T-helper 1 cell treated with Interleukin-12 subunit alpha and Interleukin-12 subunit beta and Interleukin-4 antibody, amounts not matched to agents 30 μg/mL and 1 μg/mL, for 36 hours (primary cell): ENCODE measurements at regions not wholly inside any gene's neighbourhood (a gene's known extent, or its start where the extent isn't known, plus 50 kb on each side); places are given as distances from the start of the nearest gene placed in this dataset.

Experiments
- H3K27ac Mint-ChIP-seq: one replicate; pipeline ENCODE4 v1.8.0; 2021; ENCODE audit warnings: mild to moderate bottlenecking, mixed read lengths
- H3K27me3 Mint-ChIP-seq: one replicate; pipeline ENCODE4 v1.8.0; 2021; ENCODE audit warnings: low read depth, mixed read lengths
- H3K36me3 Mint-ChIP-seq: one replicate; pipeline ENCODE4 v1.8.0; 2021; ENCODE audit warnings: low read depth, mixed read lengths
- H3K4me1 Mint-ChIP-seq: one replicate; pipeline ENCODE4 v1.8.0; 2021; ENCODE audit warnings: low read depth, mixed read lengths
- H3K4me3 Mint-ChIP-seq: one replicate; pipeline ENCODE4 v1.8.0; 2021; ENCODE audit warnings: mild to moderate bottlenecking, moderate library complexity, mixed read lengths
- H3K9me3 Mint-ChIP-seq: one replicate; pipeline ENCODE4 v1.8.0; 2021; ENCODE audit warnings: mixed read lengths

DNA sequence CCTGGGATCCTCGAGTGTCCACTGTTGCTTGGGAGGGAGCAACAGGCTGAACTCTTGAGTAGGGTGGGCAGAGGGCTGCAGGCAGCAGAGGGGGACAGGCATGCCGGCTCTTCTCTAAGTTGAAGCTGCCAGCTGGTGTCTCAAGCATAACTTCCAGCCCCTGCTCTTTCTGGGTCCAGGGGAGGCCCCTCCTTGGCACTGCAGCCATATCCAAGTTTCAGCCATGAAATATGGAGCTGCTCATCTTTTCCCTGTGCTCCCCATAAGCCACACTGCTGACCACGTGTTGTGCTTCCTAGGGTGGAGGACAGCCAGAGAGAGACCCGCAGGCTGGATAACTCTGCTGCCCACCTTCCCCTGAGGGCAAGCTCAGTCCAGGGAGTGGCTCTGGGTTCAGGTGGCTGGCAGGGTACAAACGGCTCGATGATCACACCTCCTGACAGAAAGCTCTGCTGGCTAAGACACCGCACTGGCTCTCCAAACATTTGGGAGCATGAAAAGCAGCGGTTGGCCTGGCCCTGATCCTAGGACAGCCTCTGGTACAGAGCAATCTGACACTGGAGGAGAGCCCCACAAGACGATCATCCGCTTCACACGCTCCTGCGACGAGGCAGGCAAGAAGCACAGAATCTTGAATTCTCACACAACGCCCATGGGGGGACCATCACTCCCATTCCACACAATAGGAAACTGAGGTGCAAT lies 79.6 kb downstream of the PITPNM2 start:
- H3K4me1 Mint-ChIP-seq, result peaks cover 31% of the 10 kb centered on the region
- H3K27ac Mint-ChIP-seq, result no peak overlapping the region
- no peaks in the 10 kb centered on the region for H3K9me3 Mint-ChIP-seq
- H3K4me3 Mint-ChIP-seq, result no peak overlapping the region
- no peaks in the 10 kb centered on the region for H3K27me3 Mint-ChIP-seq
- no peaks in the 10 kb centered on the region for H3K36me3 Mint-ChIP-seq

DNA sequence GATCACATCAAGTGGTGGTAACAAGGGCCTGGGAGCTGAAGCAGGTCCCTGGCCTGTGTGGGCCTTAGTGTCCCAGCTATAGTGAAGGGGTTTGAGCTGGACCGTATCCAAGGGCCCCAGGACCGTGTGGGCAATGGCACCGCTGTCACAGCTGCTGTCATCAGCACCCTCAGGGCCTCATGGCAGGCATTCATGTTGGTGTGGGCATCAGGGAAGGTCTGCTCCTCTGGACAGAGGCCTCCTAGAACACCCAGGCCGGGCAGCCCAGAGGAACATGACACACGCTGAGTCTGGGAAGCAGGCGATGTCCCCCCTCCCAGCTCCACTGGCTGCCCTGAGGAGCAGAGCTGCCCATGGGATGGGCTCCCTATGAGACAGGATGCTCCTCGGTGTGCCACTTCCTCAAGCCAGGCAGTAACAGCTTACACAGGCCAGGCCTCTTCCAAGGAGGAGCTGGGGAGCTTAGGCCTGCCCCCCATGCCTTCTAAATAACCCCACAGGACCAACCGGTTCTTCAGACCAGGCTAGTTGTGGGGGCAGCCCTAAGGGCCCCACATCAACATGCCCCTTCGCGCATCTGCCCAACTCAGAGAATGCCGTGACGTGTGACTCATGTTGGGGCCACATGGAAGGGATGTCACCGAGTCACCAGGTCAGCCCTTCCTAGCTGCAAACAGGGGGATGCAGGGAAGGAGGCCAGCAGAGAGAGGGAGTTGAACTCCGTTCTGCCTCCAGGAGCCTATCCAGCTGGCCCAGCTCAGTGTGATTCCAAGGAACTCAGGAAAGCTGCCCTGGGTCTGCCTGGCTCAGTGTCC lies 80.4 kb downstream of the PITPNM2 start:
- Mint-ChIP-seq H3K4me1 (peaks cover 31% of the 10 kb centered on the region), H3K27me3 (no peaks in the 10 kb centered on the region), H3K36me3 (no peaks in the 10 kb centered on the region), H3K9me3 (no peaks in the 10 kb centered on the region), H3K27ac (no peak overlapping the region), H3K4me3 (no peak overlapping the region)

GRCh38 chr12:123069436-123070266 lies 81.2 kb downstream of the PITPNM2 start:
- Mint-ChIP-seq H3K27me3 (no peaks in the 10 kb centered on the region), H3K27ac (no peak overlapping the region), H3K4me3 (no peak overlapping the region), H3K36me3 (no peaks in the 10 kb centered on the region), H3K9me3 (no peaks in the 10 kb centered on the region), H3K4me1 (peaks cover 25% of the 10 kb centered on the region)

DNA sequence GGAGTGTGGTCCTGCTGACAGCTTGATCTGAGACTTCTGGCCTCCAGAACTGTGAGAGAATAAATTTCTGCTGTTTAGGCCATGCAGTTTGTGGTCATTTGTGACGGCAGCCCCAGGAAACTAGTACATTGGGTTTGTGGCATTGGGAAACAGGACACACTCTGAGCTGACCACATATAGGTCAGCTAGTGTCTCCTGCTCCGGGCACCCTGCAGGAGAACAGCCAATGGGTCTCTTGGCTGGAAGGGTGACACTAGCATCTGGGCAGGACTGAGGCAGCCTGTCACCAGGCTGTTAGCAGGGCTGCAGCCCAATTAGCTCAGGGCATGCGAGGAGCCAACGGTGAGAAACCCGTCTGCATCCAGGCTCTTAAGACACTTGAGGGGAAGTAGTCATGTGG lies 83.2 kb downstream of the PITPNM2 start:
- Mint-ChIP-seq H3K4me1 (peaks cover 17% of the 10 kb centered on the region), H3K4me3 (no peak overlapping the region), H3K27ac (no peak overlapping the region), H3K36me3 (no peaks in the 10 kb centered on the region), H3K9me3 (no peaks in the 10 kb centered on the region), H3K27me3 (no peaks in the 10 kb centered on the region)

- Mint-ChIP-seq H3K9me3 (no peaks in the 10 kb centered on the region), H3K4me1 (peaks cover 24% of the 10 kb centered on the region), H3K36me3 (no peaks in the 10 kb centered on the region), H3K4me3 (no peak overlapping the region), H3K27me3 (no peaks in the 10 kb centered on the region), H3K27ac (no peak overlapping the region)
Observed at GRCh38 chr12:123066384-123066710, 84.5 kb downstream of the PITPNM2 start.

- Mint-ChIP-seq H3K9me3 (no peaks in the 10 kb centered on the region), H3K36me3 (no peaks in the 10 kb centered on the region), H3K4me1 (peaks cover 25% of the 10 kb centered on the region), H3K27ac (peak overlapping the region; percentile 53), H3K4me3 (no peak overlapping the region), H3K27me3 (no peaks in the 10 kb centered on the region)
Observed at GRCh38 chr12:123065676-123066383, 85.1 kb downstream of the PITPNM2 start.

DNA sequence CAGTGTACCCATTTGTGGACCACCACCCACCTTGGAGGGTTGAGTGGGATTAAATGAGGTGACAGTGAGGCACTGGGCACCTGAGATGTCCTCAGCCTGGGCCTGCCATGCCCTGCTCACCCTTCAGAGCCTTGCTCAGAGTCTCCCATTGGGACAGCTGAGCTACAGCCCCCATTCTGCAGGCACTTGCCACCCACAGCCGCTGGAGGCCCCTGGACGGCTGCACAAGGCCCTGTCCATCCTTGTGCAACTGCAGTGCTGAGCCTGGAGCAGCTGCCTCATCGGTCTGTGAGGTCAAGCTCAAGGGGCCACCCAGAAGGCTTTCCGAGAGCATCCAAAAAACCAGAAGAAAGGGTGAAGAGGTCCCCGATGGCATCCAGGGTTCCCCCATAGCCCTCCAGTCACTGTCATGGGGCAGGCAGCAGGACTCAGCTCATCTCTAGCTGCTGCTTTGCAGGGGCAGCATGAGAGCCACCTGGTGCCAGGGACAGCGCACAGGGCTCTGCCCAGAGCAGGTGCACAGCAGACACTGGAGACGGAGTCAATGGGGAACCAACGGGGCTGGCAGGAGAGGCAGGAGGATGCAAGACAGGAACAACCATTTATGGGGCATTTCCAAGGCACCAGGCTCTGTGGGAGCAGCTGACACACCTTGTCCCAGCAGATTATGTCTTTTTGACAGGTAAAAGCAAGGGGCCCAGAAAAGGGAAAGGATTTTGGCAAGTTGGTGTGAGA lies 84.6 kb downstream of the ARL6IP4 start:
- Mint-ChIP-seq H3K36me3 (no peaks in the 10 kb centered on the region), H3K4me3 (no peak overlapping the region), H3K4me1 (peaks cover 22% of the 10 kb centered on the region), H3K27ac (peak overlapping the region; percentile 53), H3K27me3 (no peaks in the 10 kb centered on the region), H3K9me3 (no peaks in the 10 kb centered on the region)

- H3K36me3 Mint-ChIP-seq, result no peaks in the 10 kb centered on the region
- no peak overlapping the region for H3K27ac Mint-ChIP-seq
- no peak overlapping the region for H3K4me3 Mint-ChIP-seq
- no peaks in the 10 kb centered on the region for H3K9me3 Mint-ChIP-seq
- peaks cover 25% of the 10 kb centered on the region for H3K4me1 Mint-ChIP-seq
- no peaks in the 10 kb centered on the region for H3K27me3 Mint-ChIP-seq
Observed at GRCh38 chr12:123064366-123064765, 83.9 kb downstream of the ARL6IP4 start.

GRCh38 chr12:123063535-123063934 lies 83.1 kb downstream of the ARL6IP4 start:
- no peak overlapping the region for H3K27ac Mint-ChIP-seq
- H3K4me1 Mint-ChIP-seq, result peaks cover 25% of the 10 kb centered on the region
- H3K36me3 Mint-ChIP-seq, result no peaks in the 10 kb centered on the region
- H3K9me3 Mint-ChIP-seq, result no peaks in the 10 kb centered on the region
- no peak overlapping the region for H3K4me3 Mint-ChIP-seq
- H3K27me3 Mint-ChIP-seq, result no peaks in the 10 kb centered on the region

DNA sequence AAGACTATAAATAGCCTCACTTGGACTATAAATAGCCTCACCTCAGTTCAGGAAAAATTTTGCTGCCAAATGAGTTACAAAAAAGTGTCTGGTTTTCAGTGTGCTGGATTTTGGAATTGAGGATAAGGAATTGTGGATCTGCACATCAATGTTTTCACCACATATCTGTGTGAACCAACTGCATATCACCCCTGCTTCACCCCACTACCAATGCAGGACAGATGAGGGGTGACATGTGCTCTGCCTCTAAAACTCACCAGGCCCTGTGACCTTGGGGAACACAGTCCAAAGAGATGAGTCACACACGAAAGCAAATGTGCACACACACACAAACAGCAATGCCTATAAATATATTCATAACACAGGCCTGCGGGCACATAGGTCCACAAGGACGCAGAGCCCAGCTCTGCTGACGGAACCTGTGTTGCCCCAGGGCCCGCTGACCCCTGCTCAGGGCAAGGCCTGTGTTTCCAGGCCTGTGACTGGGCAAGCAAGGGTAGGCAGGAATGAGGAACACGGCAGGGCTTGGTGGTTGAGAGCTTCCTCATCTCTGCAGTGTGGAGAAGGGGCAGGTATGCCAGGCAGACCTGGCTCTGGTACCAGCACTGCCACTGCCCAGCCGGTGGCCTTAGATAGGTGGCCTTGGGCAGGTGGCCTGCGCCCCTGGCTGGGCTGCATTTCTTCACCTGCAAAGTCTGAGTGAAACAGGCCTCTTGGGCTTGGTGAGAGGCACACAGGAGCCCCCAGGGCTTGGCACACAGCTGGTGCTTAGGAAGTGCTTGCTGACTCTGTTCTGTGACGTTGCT lies 82.4 kb downstream of the ARL6IP4 start:
- Mint-ChIP-seq H3K4me1 (peaks cover 25% of the 10 kb centered on the region), H3K4me3 (no peak overlapping the region), H3K36me3 (no peaks in the 10 kb centered on the region), H3K27ac (no peak overlapping the region), H3K9me3 (no peaks in the 10 kb centered on the region), H3K27me3 (no peaks in the 10 kb centered on the region)

- Mint-ChIP-seq H3K4me1 (peaks cover 25% of the 10 kb centered on the region), H3K27ac (no peak overlapping the region), H3K27me3 (no peaks in the 10 kb centered on the region), H3K4me3 (no peak overlapping the region), H3K9me3 (no peaks in the 10 kb centered on the region), H3K36me3 (no peaks in the 10 kb centered on the region)
Observed at GRCh38 chr12:123061441-123062205, 81.1 kb downstream of the ARL6IP4 start.

DNA sequence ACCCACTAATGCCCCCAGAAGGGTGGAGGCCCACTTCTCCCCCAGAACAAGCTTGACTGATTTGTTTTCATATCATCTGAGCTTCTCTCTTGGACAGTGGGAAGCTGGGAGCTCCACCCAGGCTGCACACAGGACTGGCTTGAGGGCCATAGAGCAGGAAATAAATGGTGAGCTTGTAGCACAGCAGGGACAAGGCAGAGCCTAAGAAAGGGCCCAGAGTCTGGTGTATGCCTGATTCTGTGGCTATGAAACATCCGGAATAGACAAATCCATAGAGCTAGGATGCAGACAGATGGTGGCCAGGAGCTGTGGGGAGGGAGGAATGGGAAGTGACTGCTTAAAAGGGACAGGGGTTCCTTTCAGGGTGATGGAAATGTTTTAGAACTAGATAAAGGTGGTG lies 79.0 kb downstream of the ARL6IP4 start:
- no peak overlapping the region for H3K27ac Mint-ChIP-seq
- H3K4me3 Mint-ChIP-seq, result no peak overlapping the region
- peaks cover 14% of the 10 kb centered on the region for H3K4me1 Mint-ChIP-seq
- H3K9me3 Mint-ChIP-seq, result no peaks in the 10 kb centered on the region
- no peaks in the 10 kb centered on the region for H3K27me3 Mint-ChIP-seq
- no peaks in the 10 kb centered on the region for H3K36me3 Mint-ChIP-seq

- Mint-ChIP-seq H3K36me3 (no peaks in the 10 kb centered on the region), H3K4me1 (peaks cover 13% of the 10 kb centered on the region), H3K9me3 (no peaks in the 10 kb centered on the region), H3K27ac (no peak overlapping the region), H3K4me3 (no peak overlapping the region), H3K27me3 (no peaks in the 10 kb centered on the region)
Observed at GRCh38 chr12:123058980-123059379, 78.5 kb downstream of the ARL6IP4 start.
